IMR-90 (cell line): ENCODE measurements at regions not wholly inside any gene's neighbourhood (a gene's known extent, or its start where the extent isn't known, plus 50 kb on each side); places are given as distances from the start of the nearest gene placed in this dataset.

Source experiments
- ATAC-seq: fragments of 200-7000 bp; cut with Tn5 transposase; 2 replicates; pipeline ENCODE4 v1.9.1; 2020; ENCODE audit warnings: low read depth, mild to moderate bottlenecking, moderate library complexity
- BruUV-seq: library from RNA; stranded (reverse); fragments of 400-500 nt; replicated peaks from 2 replicates; lab custom pipeline; 2021; lab: Mats Ljungman, UMichigan
- CTCF ChIA-PET: fragments of 300-600 bp; formaldehyde crosslinking; extraction: SDS; loops from one replicate; lab custom pipeline; 2021; ENCODE audit warnings: antibody characterized with exemption; lab: Yijun Ruan, JAX
- POLR2A ChIA-PET: fragments of 300-600 bp; sonication (Branson Sonifier 250); formaldehyde crosslinking; loops from one replicate; lab custom pipeline; 2022; ENCODE audit warnings: antibody characterized with exemption; ENCODE audit not compliant: unreplicated experiment; lab: Charles Lee
- DNase-seq: peaks from one replicate; pipeline ENCODE4 v3.0.0; 2013
- H2AFZ ChIP-seq: replicated peaks from 2 replicates; pipeline ENCODE3; 2013; ENCODE audit warnings: low read length, mild to moderate bottlenecking; ENCODE audit not compliant: poor library complexity
- H2AK5ac ChIP-seq: 2 replicates; pipeline ENCODE4 v1.6.1; 2013; ENCODE audit warnings: low read depth, low read length, inconsistent platforms
- H2AK9ac ChIP-seq: replicated peaks from 2 replicates; pipeline ENCODE3; 2013; ENCODE audit warnings: mild to moderate bottlenecking, low read depth, low read length, moderate library complexity; ENCODE audit not compliant: poor library complexity
- H2BK120ac ChIP-seq: 2 replicates; pipeline ENCODE4 v1.6.1; 2013; ENCODE audit warnings: low read depth, low read length, inconsistent platforms
- H2BK15ac ChIP-seq: 3 replicates; pipeline ENCODE4 v1.6.1; 2013; ENCODE audit warnings: low read depth, low read length, inconsistent platforms
- H2BK20ac ChIP-seq: 2 replicates; pipeline ENCODE4 v1.6.1; 2013; ENCODE audit warnings: low read depth, mild to moderate bottlenecking, inconsistent platforms, low read length, moderate library complexity
- H2BK5ac ChIP-seq: 2 replicates; pipeline ENCODE4 v1.6.1; 2013; ENCODE audit warnings: mild to moderate bottlenecking, low read depth, low read length, inconsistent platforms; ENCODE audit not compliant: poor library complexity, severe bottlenecking
- H3K14ac ChIP-seq: replicated peaks from 2 replicates; pipeline ENCODE4 v1.6.1; 2013; ENCODE audit warnings: low read depth, low read length, inconsistent platforms
- H3K18ac ChIP-seq: 2 replicates; pipeline ENCODE4 v1.6.1; 2013; ENCODE audit warnings: low read depth, low read length, control low read depth
- H3K23ac ChIP-seq: 2 replicates; pipeline ENCODE4 v1.6.1; 2013; ENCODE audit warnings: low read depth, low read length, inconsistent platforms
- H3K27ac ChIP-seq: 2 replicates; pipeline ENCODE4 v1.5.1; 2013; ENCODE audit warnings: mild to moderate bottlenecking, control low read depth, low read length; ENCODE audit not compliant: insufficient read depth
- H3K27me3 ChIP-seq: 2 replicates; pipeline ENCODE4 v1.6.1; 2013; ENCODE audit warnings: low read length; ENCODE audit not compliant: control insufficient read depth, insufficient read depth
- H3K36me3 ChIP-seq: 2 replicates; pipeline ENCODE4 v1.6.1; 2013; ENCODE audit warnings: low read length, mixed read lengths; ENCODE audit not compliant: control insufficient read depth, insufficient read depth
- H3K4ac ChIP-seq: 2 replicates; pipeline ENCODE4 v1.6.1; 2013; ENCODE audit warnings: low read depth, low read length, inconsistent platforms
- H3K4me1 ChIP-seq: 2 replicates; pipeline ENCODE4 v1.6.1; 2013; ENCODE audit warnings: low read length, mixed read lengths; ENCODE audit not compliant: control insufficient read depth, insufficient read depth
- H3K4me2 ChIP-seq: 2 replicates; pipeline ENCODE4 v1.6.1; 2013; ENCODE audit warnings: low read depth, mild to moderate bottlenecking, control low read depth, low read length, moderate library complexity
- H3K4me3 ChIP-seq: 2 replicates; pipeline ENCODE4 v1.5.1; 2013; ENCODE audit warnings: low read depth, mild to moderate bottlenecking, control low read depth, low read length, moderate library complexity; ENCODE audit not compliant: insufficient read depth
- H3K56ac ChIP-seq: 2 replicates; pipeline ENCODE4 v1.6.1; 2013; ENCODE audit warnings: low read length, inconsistent platforms; ENCODE audit not compliant: insufficient read depth; ENCODE audit errors: extremely low read depth
- H3K79me1 ChIP-seq, 2 experiments: 2 replicates each; pipeline ENCODE4 v1.6.1; 2013; ENCODE audit warnings: low read length in 2 of 2, inconsistent platforms in 1 of 2, low read depth in 1 of 2
- H3K9ac ChIP-seq: 2 replicates; pipeline ENCODE4 v1.6.1; 2013; ENCODE audit warnings: low read depth, low read length, control low read depth
- H3K9me1 ChIP-seq: 2 replicates; pipeline ENCODE4 v1.6.1; 2013; ENCODE audit warnings: low read length, inconsistent platforms; ENCODE audit not compliant: insufficient read depth
- H3K9me3 ChIP-seq: 2 replicates; pipeline ENCODE4 v1.6.1; 2013; ENCODE audit warnings: low read length; ENCODE audit not compliant: control insufficient read depth, insufficient read depth
- H4K20me1 ChIP-seq: 2 replicates; pipeline ENCODE4 v1.6.1; 2013; ENCODE audit warnings: low read length, inconsistent platforms; ENCODE audit not compliant: insufficient read depth
- H4K5ac ChIP-seq: 2 replicates; pipeline ENCODE4 v1.6.1; 2013; ENCODE audit warnings: mild to moderate bottlenecking, low read depth, low read length, control low read depth
- H4K8ac ChIP-seq, 2 experiments: 2 replicates each; pipeline ENCODE4 v1.6.1; 2013; ENCODE audit warnings: low read depth in 2 of 2, low read length in 2 of 2, control low read depth in 1 of 2, inconsistent platforms in 1 of 2
- H4K91ac ChIP-seq: 2 replicates; pipeline ENCODE4 v1.6.1; 2013; ENCODE audit warnings: low read depth, low read length, inconsistent platforms; ENCODE audit not compliant: insufficient read depth
- BHLHE40 ChIP-seq: fragments of 150-350 bp; IDR thresholded peaks from 2 replicates; pipeline ENCODE4 v1.6.1; 2016; ENCODE audit warnings: mild to moderate bottlenecking, low read depth, low read length
- CHD1 ChIP-seq: IDR thresholded peaks from 2 replicates; pipeline ENCODE4 v1.6.1; 2012; ENCODE audit warnings: low read depth, low read length, improper control_type of control experiment
- FOS ChIP-seq: fragments of 150-350 bp; IDR thresholded peaks from 2 replicates; pipeline ENCODE4 v1.6.1; 2016; ENCODE audit warnings: low read depth, low read length
- NFE2L2 ChIP-seq: fragments of 150-350 bp; IDR thresholded peaks from 2 replicates; pipeline ENCODE4 v1.6.1; 2016; ENCODE audit warnings: low read depth, mild to moderate bottlenecking, low read length
- POLR2A ChIP-seq: IDR thresholded peaks from 2 replicates; pipeline ENCODE4 v1.6.1; 2012; ENCODE audit warnings: mild to moderate bottlenecking, low read depth, low read length
- RAD21 ChIP-seq: IDR thresholded peaks from 2 replicates; pipeline ENCODE4 v1.6.1; 2012; ENCODE audit warnings: low read length, improper control_type of control experiment
- RCOR1 ChIP-seq: IDR thresholded peaks from 2 replicates; pipeline ENCODE4 v1.6.1; 2012; ENCODE audit warnings: mild to moderate bottlenecking, low read length, improper control_type of control experiment; ENCODE audit not compliant: insufficient replicate concordance
- SMC3 ChIP-seq: fragments of 150-350 bp; IDR thresholded peaks from 2 replicates; pipeline ENCODE4 v1.6.1; 2016; ENCODE audit warnings: low read depth, mild to moderate bottlenecking, antibody characterized with exemption, low read length, moderate library complexity
- WGBS, 2 experiments: methylation state at CpG; one replicate each; pipeline versions ENCODE4 v1.1.5 to v1.1.7; 2013; ENCODE audit warnings: missing lambda C conversion rate in 2 of 2; ENCODE audit not compliant: insufficient read length in 1 of 2; ENCODE audit errors: extremely low coverage in 2 of 2; 5-methylcytosine and 5-hydroxymethylcytosine counted together
- dilution Hi-C: fragments of 300-500 bp; cut with HindIII; formaldehyde crosslinking; loops from one replicate; pipeline ENCODE4 v1.14.3; 2018; ENCODE audit warnings: low sequenced_read_pairs; ENCODE audit not compliant: unreplicated experiment
- in situ Hi-C: fragments of 300-500 bp; cut with MboI; formaldehyde crosslinking; loops from 3 replicates; pipeline ENCODE4 v1.14.3; 2019; ENCODE audit warnings: low sequenced_read_pairs, inconsistent platforms, mixed read lengths
- intact Hi-C: fragments of 100-400 bp; cut with micrococcal nuclease; formaldehyde crosslinking; loops from 2 replicates; pipeline ENCODE4 v1.10.0; 2022
- TF ChIP-seq, protein P1 (sequence below): fragments of 150-350 bp; IDR thresholded peaks from 2 replicates; pipeline ENCODE4 v1.6.1; 2016; ENCODE audit warnings: low read depth, mild to moderate bottlenecking, low read length, moderate library complexity, borderline replicate concordance
- TF ChIP-seq, protein P2 (sequence below): fragments of 150-350 bp; IDR thresholded peaks from 2 replicates; pipeline ENCODE4 v1.6.1; 2017; ENCODE audit warnings: mild to moderate bottlenecking, antibody characterized with exemption, low read length, low read depth

DNA sequence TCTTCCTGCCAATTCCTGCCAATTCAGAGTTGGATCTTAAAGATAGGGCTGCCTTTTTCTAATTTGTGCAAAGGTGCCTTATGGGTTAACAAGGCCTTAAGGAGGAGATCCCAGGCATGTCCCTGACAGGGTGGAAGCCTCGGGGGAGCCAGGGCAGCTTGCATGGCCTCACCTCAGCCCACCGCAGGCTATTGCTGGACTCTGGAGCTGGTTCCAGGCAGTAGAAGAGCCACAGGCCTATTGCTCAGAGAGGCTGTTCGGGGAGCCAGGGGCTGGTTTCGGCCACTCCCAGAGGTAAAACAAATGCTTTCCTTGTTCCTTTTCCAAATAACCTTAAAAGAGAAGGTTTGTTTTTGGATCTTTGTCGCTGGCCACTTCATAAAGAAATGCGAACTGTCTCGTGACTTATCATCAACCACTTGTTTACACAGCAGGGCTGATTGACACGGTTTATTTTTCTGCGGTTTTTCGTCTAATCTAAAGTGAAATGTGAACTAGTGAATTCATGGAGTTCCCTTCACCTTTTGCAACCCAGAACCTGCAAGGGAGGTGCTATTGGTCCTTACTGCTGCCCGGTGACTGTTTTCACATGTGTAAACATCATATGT lies 108.6 kb downstream of the APOB start:
- ChIA-PET POLR2A (no interaction called here), CTCF (no interaction called here)
- Histone ChIP-seq H4K91ac (no peak overlapping the region), H3K4me1 (no peaks in the 10 kb centered on the region), H2AK9ac (no peak overlapping the region), H2AFZ (no peak overlapping the region), H3K9me1 (no peaks in the 10 kb centered on the region), H2BK120ac (no peak overlapping the region), H3K4ac (no peak overlapping the region), H3K9me3 (no peaks in the 10 kb centered on the region), H4K20me1 (no peaks in the 10 kb centered on the region), H3K4me2 (no peak overlapping the region), H2BK15ac (no peak overlapping the region), H3K4me3 (no peak overlapping the region), H3K9ac (no peak overlapping the region), H2AK5ac (no peak overlapping the region), H3K56ac (no peak overlapping the region), H3K23ac (no peak overlapping the region), H4K8ac (no peak overlapping the region), H3K27me3 (no peaks in the 10 kb centered on the region), H4K5ac (no peak overlapping the region), H3K79me1 (no peaks in the 10 kb centered on the region), H3K18ac (no peak overlapping the region), H2BK20ac (no peak overlapping the region), H2BK5ac (no peak overlapping the region), H3K14ac (no peak overlapping the region), H3K27ac (no peak overlapping the region), H3K36me3 (no peaks in the 10 kb centered on the region)
- BruUV-seq, result no TSS peak
- intact Hi-C loops, result no loop called here
- ATAC-seq (no peak), DNase-seq (no peak)
- in situ Hi-C loops, result no loop called here
- TF ChIP-seq BHLHE40 (no peak), SMC3 (no peak), FOS (no peak), RCOR1 (no peak), RAD21 (no peak), NFE2L2 (no peak), CHD1 (no peak), POLR2A (no peak)
- TF ChIP-seq, protein P1, sequence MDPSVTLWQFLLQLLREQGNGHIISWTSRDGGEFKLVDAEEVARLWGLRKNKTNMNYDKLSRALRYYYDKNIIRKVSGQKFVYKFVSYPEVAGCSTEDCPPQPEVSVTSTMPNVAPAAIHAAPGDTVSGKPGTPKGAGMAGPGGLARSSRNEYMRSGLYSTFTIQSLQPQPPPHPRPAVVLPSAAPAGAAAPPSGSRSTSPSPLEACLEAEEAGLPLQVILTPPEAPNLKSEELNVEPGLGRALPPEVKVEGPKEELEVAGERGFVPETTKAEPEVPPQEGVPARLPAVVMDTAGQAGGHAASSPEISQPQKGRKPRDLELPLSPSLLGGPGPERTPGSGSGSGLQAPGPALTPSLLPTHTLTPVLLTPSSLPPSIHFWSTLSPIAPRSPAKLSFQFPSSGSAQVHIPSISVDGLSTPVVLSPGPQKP, result no peak
- TF ChIP-seq, protein P2, sequence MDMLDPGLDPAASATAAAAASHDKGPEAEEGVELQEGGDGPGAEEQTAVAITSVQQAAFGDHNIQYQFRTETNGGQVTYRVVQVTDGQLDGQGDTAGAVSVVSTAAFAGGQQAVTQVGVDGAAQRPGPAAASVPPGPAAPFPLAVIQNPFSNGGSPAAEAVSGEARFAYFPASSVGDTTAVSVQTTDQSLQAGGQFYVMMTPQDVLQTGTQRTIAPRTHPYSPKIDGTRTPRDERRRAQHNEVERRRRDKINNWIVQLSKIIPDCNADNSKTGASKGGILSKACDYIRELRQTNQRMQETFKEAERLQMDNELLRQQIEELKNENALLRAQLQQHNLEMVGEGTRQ, result no peak
- dilution Hi-C loops, result loop anchor here (25.0 kb wide), 1 partner anchor 248 kb away; no protein-coding TSS in a partner anchor
- WGBS, 2 experiments, result 0% methylated on average over 1 of the region's 11 CpGs; no CpG with 5 or more reads in 1 of the 2 experiments
